ENCODE measurements at regions not wholly inside any gene's neighbourhood (a gene's known extent, or its start where the extent isn't known, plus 50 kb on each side); places are given as distances from the start of the nearest gene placed in this dataset.
"Not testable (repeated sequence)": the region's sequence is repeated elsewhere in the genome, so short reads cannot be mapped to it uniquely, and the experiment has no call there.

DNA sequence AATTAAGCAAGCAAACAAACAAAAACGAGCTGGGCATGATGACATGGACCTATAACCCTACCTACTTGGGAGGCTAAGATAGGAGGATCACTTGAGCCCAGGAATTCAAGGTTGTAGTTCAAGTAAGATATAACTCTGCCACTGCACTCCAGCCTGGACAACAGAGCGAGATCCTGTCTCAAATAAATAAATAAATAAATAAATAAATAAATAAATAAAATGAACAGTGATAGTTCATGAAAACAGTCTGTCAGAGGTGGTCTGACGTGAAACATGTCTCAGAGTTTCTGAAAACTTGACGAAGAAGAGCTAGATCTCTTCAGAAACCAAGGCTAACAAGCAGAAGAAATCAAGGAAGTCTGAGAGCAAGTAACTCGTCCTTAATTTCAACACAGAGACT lies 188.8 kb upstream of the GPC6 start:
- Mint-ChIP-seq H3K4me1 (no peaks in the 10 kb centered on the region), H3K27me3 (no peaks in the 10 kb centered on the region), H3K36me3 (no peaks in the 10 kb centered on the region), H3K9me3 (peaks cover 0 to 19% (median 9%) of the 10 kb centered on the region in 7 donors), H3K4me3 (no peak overlapping the region), H3K27ac (no peak overlapping the region)
- ATAC-seq (ENCODE audit: low read depth in 2 of 2) (no peak), DNase-seq (no peak)

DNA sequence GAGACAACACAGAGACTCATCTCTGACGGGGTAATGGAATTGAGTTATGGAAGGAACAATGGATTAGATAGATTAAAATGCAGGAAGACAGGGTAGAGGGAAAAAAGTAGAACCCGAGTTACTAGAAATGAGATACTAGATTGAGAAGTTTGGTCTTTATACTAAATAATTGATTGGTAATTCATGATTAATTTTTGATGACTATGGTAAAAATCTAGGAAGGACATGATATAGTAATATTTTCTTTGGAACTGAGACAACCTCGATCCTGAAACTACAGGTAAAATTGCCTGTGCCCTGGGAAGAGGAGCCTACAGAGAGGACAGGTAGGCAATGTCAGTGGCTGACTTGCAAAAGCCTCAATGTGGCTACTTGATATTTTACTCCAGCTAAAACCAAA lies 188.4 kb upstream of the GPC6 start:
- H3K27ac Mint-ChIP-seq = no peak overlapping the region
- H3K27me3 Mint-ChIP-seq = no peaks in the 10 kb centered on the region
- peaks cover 0 to 19% (median 9%) of the 10 kb centered on the region in 7 donors for H3K9me3 Mint-ChIP-seq
- no peaks in the 10 kb centered on the region for H3K4me1 Mint-ChIP-seq
- no peak overlapping the region for H3K4me3 Mint-ChIP-seq
- no peak for ATAC-seq (ENCODE audit: low read depth in 2 of 2)
- no peak for DNase-seq
- H3K36me3 Mint-ChIP-seq = no peaks in the 10 kb centered on the region

DNA sequence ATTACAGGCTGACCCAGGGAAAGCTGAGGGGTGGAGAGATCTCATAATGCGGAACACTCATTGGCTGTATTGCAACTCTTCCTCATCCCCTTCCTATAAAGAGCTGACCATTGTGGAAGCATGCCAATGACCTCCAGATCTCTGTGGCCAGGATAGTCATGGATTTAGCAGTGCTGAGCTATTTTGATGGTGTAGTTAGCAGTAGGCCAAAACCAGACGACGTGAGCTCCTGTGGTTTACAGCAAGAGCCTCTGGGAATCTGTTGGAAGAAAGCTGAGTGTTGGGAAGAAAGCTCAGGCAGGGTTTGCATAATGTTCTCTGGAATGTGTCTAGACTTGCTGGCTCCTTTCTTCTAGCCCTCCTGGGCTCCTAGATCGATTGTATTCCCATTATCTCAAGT lies 187.5 kb upstream of the GPC6 start:
- Mint-ChIP-seq H3K36me3 (no peaks in the 10 kb centered on the region), H3K4me1 (no peaks in the 10 kb centered on the region), H3K27ac (no peak overlapping the region), H3K9me3 (peaks cover 0 to 19% (median 9%) of the 10 kb centered on the region in 7 donors), H3K4me3 (peak overlapping the region in 1 of 8 donors; percentile 15), H3K27me3 (no peaks in the 10 kb centered on the region)
- no peak for ATAC-seq (ENCODE audit: low read depth in 2 of 2)
- DNase-seq = no peak

DNA sequence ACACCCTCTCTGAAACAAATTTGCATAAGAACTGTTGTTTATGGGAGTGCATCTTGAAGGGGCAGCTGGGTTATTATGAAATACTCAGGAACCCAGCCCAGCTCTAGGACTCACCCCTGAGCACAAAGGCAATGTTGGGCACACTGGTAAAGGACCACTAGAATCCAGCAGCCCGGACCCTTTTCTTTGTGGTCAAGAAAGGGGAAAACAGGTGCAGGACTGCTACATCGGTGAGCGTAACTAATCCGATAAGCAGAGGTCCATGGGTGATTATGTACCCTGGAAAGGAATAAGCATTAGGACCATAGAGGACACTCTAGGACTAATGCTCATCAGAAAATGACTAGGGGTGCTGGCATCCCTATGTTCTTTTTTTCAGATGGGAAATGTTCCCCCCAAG lies 185.0 kb upstream of the GPC6 start:
- not testable (repeated sequence) for H3K4me3 Mint-ChIP-seq; H3K36me3 Mint-ChIP-seq; DNase-seq; H3K4me1 Mint-ChIP-seq; H3K27me3 Mint-ChIP-seq; H3K27ac Mint-ChIP-seq; ATAC-seq (ENCODE audit: low read depth in 2 of 2)
- peaks cover 0 to 19% (median 9%) of the 10 kb centered on the region in 7 donors for H3K9me3 Mint-ChIP-seq

DNA sequence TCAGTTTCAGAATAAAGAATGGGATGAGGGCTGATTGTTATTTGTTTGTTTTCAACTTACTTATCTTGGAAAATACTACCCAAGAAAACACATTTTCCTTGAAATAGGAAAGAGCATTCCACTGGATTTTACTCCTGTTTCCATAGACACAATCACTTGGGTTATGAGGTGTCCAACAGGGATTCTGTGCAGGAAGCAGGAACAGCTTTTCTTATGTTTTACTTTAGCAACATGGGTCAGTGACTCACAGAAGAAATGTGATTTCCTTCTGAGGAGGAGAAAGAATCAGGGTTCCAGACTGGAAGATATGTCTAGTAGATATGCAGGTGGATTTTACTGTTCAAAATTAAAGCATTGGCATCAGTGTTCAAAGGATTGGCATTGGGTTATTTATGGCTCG lies 180.8 kb upstream of the GPC6 start:
- no peaks in the 10 kb centered on the region for H3K27me3 Mint-ChIP-seq
- ATAC-seq (ENCODE audit: low read depth in 2 of 2) (no peak), DNase-seq (no peak)
- H3K36me3 Mint-ChIP-seq = peaks cover 0 to under 1% of the 10 kb centered on the region in 2 donors
- H3K27ac Mint-ChIP-seq = no peak overlapping the region
- no peak overlapping the region for H3K4me3 Mint-ChIP-seq
- no peaks in the 10 kb centered on the region for H3K4me1 Mint-ChIP-seq
- H3K9me3 Mint-ChIP-seq = peaks cover 0 to 10% (median 3%) of the 10 kb centered on the region in 7 donors

DNA sequence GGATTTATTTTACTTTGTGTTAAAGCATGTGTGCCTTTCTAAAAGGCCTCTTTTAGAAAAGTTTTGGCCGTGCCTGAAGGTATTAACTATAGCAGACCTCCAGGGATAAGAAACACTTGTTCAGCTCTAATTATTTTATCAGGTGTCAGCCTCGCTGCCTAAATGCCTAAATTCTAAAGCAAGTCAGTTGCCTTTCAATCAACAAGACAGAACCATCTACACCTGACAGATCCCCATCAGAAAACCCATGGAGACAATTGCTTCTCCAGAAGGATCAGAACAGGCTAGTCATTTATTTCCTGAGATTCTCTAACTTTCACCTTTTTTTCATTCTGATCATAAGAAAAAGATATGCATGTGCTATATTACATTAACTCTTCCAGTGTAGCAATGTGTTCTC lies 171.4 kb upstream of the GPC6 start:
- Mint-ChIP-seq H3K27ac (no peak overlapping the region), H3K27me3 (no peaks in the 10 kb centered on the region), H3K4me3 (no peak overlapping the region), H3K9me3 (peaks cover 0 to 9% (median 6%) of the 10 kb centered on the region in 7 donors), H3K4me1 (no peaks in the 10 kb centered on the region), H3K36me3 (peaks cover 0 to 9% of the 10 kb centered on the region in 2 donors)
- ATAC-seq (ENCODE audit: low read depth in 2 of 2) = no peak
- no peak for DNase-seq

DNA sequence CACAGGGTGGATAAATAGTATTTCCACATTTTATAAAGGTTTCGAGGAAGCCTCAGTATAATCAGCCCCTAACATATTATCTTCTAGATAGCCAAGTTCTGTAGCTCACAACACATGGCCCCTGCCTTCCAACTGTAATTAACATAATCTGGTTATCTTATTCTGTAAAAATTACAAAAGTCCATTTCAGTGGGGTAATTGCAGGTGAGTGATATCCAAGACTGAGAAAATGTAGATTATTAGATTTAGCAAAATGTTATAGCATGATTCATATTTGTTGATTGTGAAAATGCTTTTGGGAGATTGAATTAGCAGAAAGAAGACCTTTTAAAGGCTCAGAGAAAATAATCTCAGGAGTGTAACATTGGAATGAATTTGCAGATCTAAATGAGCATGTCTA lies 168.3 kb upstream of the GPC6 start:
- H3K4me3 Mint-ChIP-seq = no peak overlapping the region
- ATAC-seq (ENCODE audit: low read depth in 2 of 2) = no peak
- no peak overlapping the region for H3K27ac Mint-ChIP-seq
- no peaks in the 10 kb centered on the region for H3K4me1 Mint-ChIP-seq
- no peak for DNase-seq
- H3K9me3 Mint-ChIP-seq = peaks cover 0 to 10% (median 4%) of the 10 kb centered on the region in 7 donors
- peaks cover 0 to 4% of the 10 kb centered on the region in 2 donors for H3K36me3 Mint-ChIP-seq
- no peaks in the 10 kb centered on the region for H3K27me3 Mint-ChIP-seq

DNA sequence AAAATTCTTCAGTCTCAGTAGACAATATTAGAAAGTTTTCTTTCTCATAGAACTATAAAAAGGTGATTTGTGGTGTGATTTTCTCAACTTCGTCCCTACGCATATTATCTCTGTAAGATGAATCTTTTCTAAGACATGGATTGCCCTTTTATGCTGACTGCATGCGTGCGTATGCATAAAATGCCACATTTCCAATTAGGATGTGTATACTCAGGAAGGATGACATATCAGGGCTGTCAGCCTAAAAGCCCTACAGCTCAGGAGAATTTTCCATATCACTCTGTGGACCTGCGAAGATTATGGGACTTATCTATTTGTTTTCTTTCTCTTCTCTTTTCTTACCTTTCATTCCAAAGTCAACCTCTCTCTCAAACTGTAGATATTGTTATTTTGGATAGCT lies 166.5 kb upstream of the GPC6 start:
- Mint-ChIP-seq H3K4me1 (no peaks in the 10 kb centered on the region), H3K27me3 (no peaks in the 10 kb centered on the region), H3K36me3 (peaks cover 0 to 4% of the 10 kb centered on the region in 2 donors), H3K9me3 (peaks cover 0 to 14% (median 5%) of the 10 kb centered on the region in 7 donors), H3K4me3 (no peak overlapping the region), H3K27ac (no peak overlapping the region)
- DNase-seq (no peak), ATAC-seq (ENCODE audit: low read depth in 2 of 2) (no peak)

DNA sequence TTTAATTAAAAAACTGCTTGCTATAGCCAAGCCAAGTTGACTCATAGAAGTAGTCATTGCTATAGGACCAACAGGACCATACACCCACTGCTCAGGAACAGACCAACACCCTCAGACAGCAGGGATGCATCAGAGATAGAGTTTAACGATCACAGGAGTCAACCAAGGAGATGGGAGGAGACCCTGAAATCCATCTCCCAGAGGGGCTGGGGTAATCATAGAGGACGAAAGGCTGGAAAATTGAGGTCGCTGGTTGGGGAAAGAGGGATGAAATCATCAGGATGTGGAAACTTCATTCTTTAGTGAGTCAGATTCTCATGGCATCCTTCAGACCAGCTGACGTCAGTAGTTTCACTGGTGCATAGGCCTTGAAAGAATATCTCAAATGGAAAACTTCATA lies 160.4 kb upstream of the GPC6 start:
- no peaks in the 10 kb centered on the region for H3K4me1 Mint-ChIP-seq
- DNase-seq (no peak), ATAC-seq (ENCODE audit: low read depth in 2 of 2) (no peak)
- no peak overlapping the region for H3K27ac Mint-ChIP-seq
- no peaks in the 10 kb centered on the region for H3K36me3 Mint-ChIP-seq
- H3K9me3 Mint-ChIP-seq = peaks cover 0 to 11% (median 5%) of the 10 kb centered on the region in 7 donors
- H3K4me3 Mint-ChIP-seq = no peak overlapping the region
- no peaks in the 10 kb centered on the region for H3K27me3 Mint-ChIP-seq

DNA sequence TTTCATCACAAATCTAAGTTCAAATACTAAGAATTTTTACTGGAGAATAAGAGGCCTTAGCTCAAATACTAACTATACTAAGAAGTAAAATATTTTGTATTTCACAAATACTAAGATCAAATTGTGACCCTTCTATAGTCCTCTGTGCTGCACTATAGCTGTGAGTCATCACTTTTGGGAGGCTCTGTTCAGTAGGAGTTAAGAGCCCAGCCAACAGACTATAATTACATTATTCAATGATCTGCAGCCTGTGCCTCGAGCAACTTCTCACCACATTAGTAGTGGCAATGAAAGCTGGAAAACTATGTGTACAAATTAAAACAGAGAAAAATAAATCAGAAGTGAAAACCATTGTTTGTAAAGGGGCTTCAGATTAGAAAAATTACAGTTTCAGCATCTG lies 147.3 kb upstream of the GPC6 start:
- Mint-ChIP-seq H3K27ac (no peak overlapping the region), H3K36me3 (no peaks in the 10 kb centered on the region)
- DNase-seq = no peak

DNA sequence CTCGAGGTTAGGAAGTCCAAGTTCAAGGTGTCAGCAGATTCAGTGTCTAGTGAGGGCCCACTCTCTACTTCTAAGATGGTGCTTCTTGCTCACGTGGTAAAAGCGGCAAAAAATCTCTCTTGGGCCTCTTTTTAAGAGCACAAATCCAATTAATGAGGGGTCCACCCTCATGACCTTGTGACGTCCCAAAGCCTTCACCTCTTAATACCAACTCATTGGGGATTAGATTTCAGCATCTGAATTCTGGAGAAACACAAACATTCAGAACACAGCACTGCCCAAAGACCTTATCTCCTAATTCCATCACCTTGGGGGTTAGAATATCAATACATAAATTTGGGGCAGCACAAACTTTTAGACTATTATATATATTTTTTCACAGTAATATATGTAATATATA lies 146.4 kb upstream of the GPC6 start:
- Mint-ChIP-seq H3K27me3 (no peaks in the 10 kb centered on the region), H3K36me3 (no peaks in the 10 kb centered on the region), H3K4me1 (no peaks in the 10 kb centered on the region), H3K4me3 (no peak overlapping the region), H3K27ac (no peak overlapping the region), H3K9me3 (peaks cover 0 to 3% (median 0%) of the 10 kb centered on the region in 7 donors)
- no peak for DNase-seq
- ATAC-seq (ENCODE audit: low read depth in 2 of 2) = no peak

More for the DNA sequence above, 147.3 kb upstream of the GPC6 start:
- no peaks in the 10 kb centered on the region for H3K4me1 Mint-ChIP-seq
- H3K9me3 Mint-ChIP-seq = peaks cover 0 to 5% (median 2%) of the 10 kb centered on the region in 7 donors
- ATAC-seq (ENCODE audit: low read depth in 2 of 2) = no peak
- no peak overlapping the region for H3K4me3 Mint-ChIP-seq
- H3K27me3 Mint-ChIP-seq = no peaks in the 10 kb centered on the region

DNA sequence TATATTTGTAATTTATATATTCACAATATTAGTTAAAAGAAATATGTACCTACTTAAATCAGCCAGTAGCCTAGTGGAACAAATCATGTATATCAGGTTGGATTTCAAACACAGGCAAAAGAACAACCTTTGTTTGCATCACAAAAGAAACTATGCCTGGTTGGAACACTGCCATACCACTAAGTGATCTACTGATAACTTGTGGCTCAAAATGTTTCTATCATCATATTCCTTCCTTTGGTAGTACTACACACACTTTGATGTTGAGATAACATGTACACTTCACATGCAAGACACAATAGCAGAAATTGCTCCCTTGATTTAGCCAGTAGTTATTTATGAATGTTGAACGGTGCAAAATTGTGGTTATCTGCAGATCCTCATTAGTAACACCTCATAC lies 146.0 kb upstream of the GPC6 start:
- Mint-ChIP-seq H3K9me3 (peaks cover 0 to 4% (median 2%) of the 10 kb centered on the region in 7 donors), H3K4me3 (no peak overlapping the region), H3K36me3 (no peaks in the 10 kb centered on the region), H3K4me1 (no peaks in the 10 kb centered on the region), H3K27me3 (no peaks in the 10 kb centered on the region), H3K27ac (no peak overlapping the region)
- ATAC-seq (ENCODE audit: low read depth in 2 of 2) = no peak
- DNase-seq = no peak

DNA sequence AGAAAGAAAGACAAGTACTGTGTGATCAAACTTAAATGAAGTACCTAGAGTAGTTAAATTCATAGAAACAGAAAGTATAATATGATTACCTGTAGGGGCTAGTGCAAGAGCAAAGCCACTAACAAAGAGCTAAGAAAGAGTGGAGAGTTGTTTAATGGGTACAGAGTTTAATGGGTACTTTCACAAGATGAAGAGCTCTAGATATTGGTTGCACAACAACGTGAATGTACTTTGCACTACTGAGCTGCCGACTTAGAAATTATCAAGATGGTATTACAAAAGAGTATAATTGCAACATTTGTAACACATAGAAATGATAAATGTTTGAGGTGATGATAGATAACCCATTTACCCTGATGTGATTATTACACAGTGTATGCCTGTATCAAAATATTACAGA lies 140.3 kb upstream of the GPC6 start:
- no peaks in the 10 kb centered on the region for H3K27me3 Mint-ChIP-seq
- H3K36me3 Mint-ChIP-seq = no peaks in the 10 kb centered on the region
- no peak overlapping the region for H3K27ac Mint-ChIP-seq
- DNase-seq (no peak), ATAC-seq (ENCODE audit: low read depth in 2 of 2) (no peak)
- no peak overlapping the region for H3K4me3 Mint-ChIP-seq
- H3K9me3 Mint-ChIP-seq = peaks cover 0 to 16% (median 3%) of the 10 kb centered on the region in 7 donors
- H3K4me1 Mint-ChIP-seq = no peaks in the 10 kb centered on the region

DNA sequence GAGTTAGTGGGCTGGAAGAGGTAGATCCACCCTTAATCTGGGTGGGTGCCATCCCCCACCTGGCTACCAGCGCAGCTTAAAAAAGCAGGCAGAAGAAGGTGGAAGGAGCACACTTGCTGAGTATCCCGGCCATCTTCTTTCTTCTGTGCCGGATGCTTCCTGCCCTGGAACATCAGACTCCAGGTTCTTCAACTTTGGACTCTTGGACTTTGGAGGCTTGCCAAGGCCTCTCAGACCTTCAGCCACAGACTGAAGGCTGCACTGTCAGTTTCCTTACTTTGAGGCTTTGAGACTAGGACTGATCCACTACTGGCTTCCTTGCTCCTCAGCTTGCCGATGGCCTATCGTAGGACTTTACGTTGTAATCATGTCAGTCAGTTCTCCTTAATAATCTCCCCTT lies 127.6 kb upstream of the GPC6 start:
- no peak overlapping the region for H3K27ac Mint-ChIP-seq
- peaks cover 0 to 5% (median 3%) of the 10 kb centered on the region in 7 donors for H3K9me3 Mint-ChIP-seq
- no peak overlapping the region for H3K4me3 Mint-ChIP-seq
- H3K27me3 Mint-ChIP-seq = no peaks in the 10 kb centered on the region
- no peaks in the 10 kb centered on the region for H3K36me3 Mint-ChIP-seq
- ATAC-seq (ENCODE audit: low read depth in 2 of 2) = no peak
- DNase-seq = no peak
- no peaks in the 10 kb centered on the region for H3K4me1 Mint-ChIP-seq

DNA sequence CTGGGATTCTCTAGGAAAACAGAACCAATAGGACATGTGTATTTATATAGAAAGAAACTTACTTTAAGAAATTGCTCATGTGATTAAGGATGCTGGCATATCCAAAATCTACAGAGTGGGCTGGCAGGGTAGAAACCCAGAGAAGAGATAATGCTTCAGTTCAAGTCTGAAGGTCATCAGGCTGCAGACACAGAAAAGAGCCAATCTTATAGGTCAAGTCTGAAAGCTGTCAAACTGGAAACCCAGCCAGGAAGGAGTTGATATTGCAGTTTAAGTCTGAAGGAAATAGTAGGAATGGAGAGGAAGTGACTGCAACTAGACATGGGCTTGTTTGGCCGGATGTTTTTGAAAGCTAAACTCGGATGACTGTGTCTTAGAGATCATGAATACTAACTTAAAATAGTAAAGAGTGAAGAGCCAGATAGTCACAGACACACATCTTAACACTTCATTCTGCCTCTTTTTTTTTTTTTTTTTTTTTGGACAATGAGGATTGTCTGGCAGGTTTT lies 125.3 kb upstream of the GPC6 start:
- no peak overlapping the region for H3K4me3 Mint-ChIP-seq
- no peak overlapping the region for H3K27ac Mint-ChIP-seq
- no peak for ATAC-seq (ENCODE audit: low read depth in 2 of 2)
- no peaks in the 10 kb centered on the region for H3K27me3 Mint-ChIP-seq
- H3K4me1 Mint-ChIP-seq = no peaks in the 10 kb centered on the region
- no peak for DNase-seq
- peaks cover 0 to 3% (median 0%) of the 10 kb centered on the region in 7 donors for H3K9me3 Mint-ChIP-seq
- no peaks in the 10 kb centered on the region for H3K36me3 Mint-ChIP-seq
